CD1c-positive myeloid dendritic cell (primary cell): ENCODE measurements at regions not wholly inside any gene's neighbourhood (a gene's known extent, or its start where the extent isn't known, plus 50 kb on each side); places are given as distances from the start of the nearest gene placed in this dataset.
"Not testable (repeated sequence)": the region's sequence is repeated elsewhere in the genome, so short reads cannot be mapped to it uniquely, and the experiment has no call there.

ENCODE experiments used
- DNase-seq: peaks from one replicate; pipeline ENCODE4 v3.0.0-alpha.2; 2016; ENCODE audit errors: extremely low spot score

DNA sequence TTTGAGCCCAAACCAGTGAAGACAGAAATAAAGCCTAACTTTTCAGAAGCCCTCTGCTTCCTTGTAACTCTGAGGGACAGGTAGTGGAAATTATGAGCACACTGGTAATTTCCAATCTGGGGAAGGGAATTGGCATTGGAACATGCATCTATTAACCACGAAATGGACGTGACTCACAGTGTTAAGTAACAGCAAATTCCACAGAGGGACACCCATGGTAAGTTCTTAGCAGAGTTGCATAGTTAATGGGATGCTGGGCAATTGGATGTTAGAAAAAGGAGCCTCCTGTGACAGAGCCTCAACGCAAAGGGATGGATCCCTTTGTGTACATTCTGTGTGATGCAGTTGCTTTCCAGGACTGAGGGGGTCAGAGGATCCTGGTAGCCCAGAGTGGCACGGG, 168.6 kb downstream of the SEMA6D start:
- no peak for DNase-seq

DNA sequence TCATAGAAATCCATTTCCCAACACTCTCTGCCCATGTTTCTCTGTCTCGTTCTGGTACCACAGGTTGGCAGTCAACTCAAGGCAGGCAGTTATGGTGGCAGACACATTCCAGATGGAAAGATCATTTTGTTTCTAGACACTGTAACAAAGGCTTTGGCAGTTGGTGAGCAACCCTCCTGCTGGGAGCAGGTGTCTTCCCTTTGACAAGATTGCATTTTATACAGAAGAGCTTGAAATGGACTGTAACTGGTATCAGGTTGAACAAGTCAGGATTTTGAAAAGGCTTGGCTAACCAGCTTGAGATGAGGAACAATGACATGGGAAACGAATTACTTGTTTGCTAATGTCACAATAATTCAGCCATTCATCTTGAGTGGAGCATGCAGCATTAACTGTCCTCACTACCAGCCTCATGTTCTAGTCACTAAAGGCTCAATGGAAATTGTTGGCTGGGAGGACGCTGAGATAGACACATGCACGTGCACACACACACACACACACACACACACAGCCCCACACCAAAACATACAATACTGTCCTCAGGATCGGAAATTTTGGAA, 170.0 kb downstream of the SEMA6D start:
- DNase-seq: no peak

DNA sequence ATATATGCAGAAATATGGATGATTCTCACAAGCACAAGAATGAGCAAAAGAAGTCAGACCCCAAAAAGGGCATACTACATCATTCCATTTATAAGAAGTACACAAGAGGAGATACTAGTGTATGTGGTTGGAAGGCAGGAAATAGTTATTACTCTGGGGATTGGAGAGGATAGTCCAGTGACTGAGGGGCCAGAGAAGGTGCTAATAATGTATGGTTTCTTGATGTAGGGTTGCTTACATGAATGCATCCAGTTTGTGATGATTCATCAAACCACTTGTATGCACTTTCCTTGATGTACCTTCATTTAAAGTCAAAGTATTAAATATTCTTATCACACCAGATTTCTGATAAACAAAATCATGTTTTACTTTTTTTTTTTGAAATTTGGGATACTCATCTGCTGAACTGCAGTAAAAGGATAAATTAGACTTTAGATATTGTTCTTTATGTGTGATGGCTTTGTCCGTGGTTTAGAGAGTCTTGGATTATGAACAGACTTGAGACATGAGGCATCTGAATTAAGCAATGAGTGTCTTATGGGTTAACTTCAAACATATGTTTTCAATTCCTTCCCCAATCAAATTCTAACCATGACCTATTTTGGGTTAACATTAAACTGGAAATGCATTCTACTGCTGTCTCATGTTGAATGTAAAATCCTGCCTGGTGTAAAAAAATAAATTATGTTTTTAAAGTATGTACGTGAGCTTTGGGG, 171.2 kb downstream of the SEMA6D start:
- DNase-seq: no peak

DNA sequence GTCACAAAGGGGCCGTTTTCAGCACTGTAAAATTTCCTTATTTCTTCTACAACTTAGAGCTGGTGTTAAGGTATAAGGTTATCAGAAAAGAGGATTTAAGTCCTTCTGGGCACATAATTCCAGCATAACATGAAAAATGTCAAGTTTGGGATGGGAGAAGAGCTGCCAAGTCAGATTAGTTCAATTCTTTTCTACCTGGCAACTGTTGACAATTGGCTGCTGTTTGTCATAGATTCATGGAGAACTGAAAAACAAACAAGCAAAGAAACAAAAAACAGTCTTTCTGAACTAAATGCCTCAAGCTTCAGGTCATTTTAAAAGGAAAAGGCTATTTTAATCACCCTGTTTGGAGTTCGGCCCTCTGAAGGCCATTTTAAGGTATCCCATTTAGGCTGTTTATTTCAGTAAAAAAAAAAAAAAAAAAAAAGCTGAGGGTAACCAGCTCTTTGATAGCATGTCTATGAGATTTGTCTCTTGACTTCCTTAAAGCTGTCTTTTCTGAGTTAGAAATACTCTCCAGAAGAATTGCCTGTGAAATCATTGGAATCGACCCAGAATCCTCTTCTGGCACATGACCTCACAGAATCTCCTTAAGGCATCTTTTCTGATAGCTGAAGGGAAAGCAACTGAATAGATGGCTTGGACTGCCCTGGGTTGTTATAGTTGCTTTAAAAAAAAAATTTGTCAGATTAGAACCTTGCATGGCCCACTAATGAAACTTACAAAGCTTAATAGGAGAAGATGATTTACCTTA, 173.3 kb downstream of the SEMA6D start:
- no peak for DNase-seq

DNA sequence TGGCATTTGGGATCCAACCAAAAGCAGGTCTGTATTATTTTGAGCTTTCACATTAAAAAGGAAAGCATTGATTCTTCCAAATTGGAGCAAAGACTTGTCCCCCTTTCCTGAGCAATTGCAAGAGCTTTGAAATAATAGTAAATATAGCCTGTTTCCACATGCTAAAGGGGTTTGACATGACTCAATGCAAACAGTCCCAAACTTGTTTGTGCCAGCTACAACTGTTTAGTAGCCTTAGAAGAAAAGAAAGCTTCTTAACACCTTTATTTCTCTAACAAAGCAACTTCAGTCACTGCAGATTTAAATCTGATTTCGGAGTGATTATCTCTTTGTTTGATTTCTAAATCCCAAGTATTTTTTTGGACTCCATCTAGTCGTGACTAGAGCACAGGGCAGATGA, 180.2 kb downstream of the SEMA6D start:
- no peak for DNase-seq

DNA sequence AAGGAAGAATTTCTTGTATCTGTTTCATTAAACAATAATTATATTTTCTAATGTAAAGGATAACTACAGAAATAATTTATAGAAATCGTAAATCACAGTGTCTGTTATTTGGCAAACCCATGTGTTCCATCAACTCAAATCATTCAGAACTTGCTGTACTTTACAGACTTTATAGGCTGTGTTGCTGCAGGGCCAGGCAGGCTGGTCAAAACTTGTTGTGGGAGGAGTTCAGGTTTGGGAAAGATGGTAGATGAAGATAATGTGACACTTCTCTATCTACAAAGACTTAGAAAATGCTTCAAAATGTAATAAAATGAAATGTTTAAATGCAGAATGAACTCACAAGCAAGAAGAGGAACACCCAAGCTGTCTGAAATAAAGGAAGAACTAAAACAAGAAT, 183.4 kb downstream of the SEMA6D start:
- DNase-seq: no peak

DNA sequence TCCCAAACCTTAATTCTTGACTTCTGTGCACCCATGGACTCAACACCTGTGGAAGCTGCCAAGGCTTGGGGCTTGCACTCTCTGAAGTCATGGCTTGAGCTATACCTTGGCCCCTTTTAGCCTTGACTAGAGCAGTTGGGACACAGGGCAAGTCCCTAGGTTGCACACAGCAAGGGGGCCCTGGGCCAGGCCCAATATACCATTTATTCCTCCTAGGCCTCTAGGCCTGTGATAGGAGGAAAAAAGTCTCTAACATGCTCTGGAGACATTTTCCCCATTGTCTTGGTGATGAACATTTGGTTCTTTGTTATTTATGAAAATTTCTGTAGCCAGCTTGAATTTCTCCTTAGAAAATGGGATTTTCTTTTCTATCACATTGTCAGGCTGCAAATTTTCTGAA, 186.1 kb downstream of the SEMA6D start:
- no peak for DNase-seq

DNA sequence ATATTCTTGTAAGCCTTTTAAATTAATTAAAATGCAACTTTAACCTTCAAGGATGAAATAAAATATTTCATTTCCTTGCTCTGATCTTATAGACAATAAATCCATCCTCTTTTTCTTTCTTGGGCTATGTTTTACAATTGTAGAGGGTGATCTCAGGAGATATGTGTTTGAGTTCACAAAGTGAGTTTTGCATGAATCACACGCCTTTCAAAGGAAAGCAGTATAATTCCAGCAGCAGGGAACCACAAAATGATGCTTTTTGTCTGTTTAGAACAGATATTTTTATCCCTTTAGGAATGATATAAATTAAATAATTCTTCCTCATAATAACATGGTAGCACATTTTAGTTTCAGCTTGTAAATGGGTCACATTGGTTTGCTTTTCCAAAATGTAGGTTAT, 191.2 kb downstream of the SEMA6D start:
- no peak for DNase-seq

DNA sequence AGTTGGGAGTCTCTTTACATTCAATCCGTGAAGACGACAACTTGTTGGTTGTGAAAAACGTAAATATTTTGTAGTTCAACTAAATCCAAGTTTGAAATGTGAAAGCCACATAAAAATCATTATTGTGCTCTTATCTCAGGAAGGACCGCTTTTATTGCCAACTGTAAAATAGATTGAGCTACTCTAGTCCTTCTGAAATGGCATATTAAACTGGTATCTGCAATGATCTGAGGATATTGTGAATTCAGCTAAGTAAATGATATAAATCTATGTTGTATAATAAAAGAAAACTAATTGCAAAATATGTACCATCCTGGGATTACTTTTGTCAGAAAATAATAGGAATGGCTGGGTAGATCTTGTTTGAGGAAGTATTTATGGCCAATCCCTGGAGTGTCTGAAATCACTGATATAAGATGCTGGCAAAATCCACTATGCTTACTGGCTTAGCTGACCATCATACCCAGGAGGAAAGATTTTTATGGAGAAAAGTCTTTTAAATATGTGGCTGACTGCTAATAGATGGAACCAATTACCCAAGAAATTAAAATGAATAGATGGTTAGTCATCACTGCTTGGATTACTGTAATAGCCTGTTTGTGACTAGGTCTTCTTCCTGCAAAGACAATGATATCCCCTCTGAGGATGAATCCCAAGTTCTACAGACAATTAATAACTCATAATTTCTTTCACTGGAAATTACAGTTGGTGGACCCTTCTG, 191.8 kb downstream of the SEMA6D start:
- DNase-seq: no peak

DNA sequence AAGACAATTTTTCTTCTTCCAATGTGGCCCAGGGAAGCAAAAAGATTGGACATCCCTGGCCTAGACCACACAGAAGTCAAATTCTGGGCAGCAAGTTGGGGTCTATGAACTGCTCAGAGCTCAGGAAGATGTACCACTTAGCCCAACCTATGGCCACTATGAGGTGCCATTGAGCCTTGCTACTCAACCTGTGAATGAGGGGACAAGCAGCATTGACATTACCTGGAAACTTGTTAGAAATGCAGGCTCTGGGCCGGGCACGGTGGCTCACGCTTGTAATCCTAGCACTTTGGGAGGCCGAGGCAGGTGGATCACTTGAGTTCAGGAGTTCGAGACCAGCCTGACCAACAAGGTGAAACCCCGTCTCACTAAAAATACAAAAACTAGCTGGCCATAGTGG, 195.6 kb downstream of the SEMA6D start:
- not testable (repeated sequence) for DNase-seq

DNA sequence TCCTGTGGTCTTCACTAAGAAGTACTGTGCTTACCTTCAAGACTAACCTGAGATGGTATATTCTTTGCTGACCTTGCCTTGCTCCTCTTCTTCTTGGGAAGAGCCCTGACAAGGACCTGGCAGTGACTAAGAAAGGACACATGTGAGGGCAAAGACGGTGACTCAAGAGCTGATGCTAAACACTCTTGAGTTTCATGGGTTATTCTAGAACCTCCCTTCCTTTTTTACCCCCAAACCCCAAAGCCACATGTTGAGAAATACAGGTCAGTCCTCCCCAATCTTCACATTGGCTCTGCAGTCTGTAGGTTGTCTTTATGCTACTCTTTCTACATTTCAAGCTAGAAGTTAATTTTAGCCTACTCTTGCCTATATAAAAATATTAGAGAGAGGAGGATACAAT, 200.6 kb downstream of the SEMA6D start:
- DNase-seq: no peak

DNA sequence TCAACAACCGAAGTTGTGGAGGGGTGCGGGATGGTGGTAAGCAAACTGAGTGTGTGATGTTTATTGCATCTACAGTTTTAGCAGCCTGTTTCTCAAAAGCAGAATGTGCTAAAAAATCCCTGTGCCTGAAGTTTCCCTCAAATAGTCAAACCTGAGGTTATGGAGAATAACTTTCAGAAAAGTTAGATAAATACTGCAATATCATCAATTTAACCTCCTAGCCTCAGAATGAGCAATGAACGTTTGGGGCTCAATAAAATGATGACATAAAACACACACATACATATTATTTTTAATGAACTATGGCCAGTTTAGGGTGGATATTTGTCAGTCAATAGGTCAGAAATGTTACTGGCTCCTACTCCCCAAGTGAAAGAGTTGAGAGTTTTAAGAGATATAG, 201.6 kb downstream of the SEMA6D start:
- no peak for DNase-seq

DNA sequence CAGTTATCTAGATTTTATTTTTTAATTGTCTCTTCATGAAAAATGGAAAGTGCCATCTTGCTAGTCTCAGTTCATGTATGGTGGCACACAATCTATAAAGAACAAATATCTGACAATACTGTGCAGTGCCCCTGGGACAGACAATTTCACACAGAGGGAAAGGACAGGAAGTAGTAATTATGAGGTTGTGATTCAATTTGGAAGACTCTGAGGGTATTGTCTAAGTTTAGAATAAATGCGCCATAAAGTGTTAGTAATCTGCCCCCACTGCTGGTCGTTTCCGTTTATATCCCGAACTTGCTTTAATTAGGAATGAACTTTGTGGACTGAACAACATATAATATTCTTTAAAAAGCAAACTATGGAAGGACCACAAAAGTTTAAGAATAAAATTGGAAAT, 196.4 kb upstream of the SLC24A5 start:
- no peak for DNase-seq

DNA sequence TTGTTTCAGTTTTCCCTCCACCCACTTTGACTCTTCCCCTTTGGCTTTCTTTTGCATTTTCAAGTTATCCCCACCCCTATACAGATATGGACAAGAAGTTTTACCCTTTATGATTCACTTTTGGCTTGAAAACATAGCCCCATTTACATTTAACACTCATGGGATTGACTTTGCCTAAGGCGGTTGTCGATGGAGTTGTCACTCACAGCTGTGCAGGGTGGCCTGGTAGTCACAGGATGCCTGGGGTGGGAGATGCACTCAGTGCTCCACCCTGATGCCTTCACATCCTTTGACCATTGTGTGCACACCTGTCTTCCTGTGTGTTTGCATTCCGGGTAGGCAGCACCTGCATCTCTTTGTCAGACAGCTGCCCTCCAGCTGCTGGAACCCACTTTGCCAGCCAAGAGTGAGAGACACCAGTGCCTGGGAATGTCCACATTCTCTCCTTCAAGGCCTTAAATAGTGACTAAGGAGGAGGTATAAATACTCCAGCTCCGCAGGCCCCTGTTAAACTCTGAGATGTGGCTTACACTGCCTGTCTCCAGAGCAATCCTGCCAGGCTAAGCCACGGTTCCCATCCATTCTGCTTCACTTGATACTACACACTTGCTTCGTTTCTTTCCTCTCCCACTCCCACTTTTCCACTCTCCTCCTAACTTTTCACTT, 191.5 kb upstream of the SLC24A5 start:
- DNase-seq: no peak

DNA sequence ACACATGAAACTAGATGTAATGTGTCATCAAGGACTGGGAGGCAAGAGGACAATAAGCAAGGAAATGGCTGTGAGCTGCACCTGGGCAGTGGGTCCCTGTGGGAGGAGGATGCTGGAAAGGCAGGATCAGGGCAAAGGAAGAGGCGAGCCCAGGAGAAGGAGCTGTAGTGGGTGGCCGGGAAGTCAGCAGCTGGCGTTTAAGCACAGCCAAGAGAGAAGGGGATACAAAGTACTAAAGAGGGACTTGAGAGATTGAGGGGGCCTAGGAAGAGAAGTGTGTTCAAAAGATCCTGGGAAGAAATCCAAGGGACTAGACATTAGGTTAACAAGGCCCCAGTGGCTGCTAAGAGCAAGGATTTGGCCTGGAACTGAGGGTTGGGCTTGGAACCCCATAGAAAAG, 188.5 kb upstream of the SLC24A5 start:
- DNase-seq: no peak

DNA sequence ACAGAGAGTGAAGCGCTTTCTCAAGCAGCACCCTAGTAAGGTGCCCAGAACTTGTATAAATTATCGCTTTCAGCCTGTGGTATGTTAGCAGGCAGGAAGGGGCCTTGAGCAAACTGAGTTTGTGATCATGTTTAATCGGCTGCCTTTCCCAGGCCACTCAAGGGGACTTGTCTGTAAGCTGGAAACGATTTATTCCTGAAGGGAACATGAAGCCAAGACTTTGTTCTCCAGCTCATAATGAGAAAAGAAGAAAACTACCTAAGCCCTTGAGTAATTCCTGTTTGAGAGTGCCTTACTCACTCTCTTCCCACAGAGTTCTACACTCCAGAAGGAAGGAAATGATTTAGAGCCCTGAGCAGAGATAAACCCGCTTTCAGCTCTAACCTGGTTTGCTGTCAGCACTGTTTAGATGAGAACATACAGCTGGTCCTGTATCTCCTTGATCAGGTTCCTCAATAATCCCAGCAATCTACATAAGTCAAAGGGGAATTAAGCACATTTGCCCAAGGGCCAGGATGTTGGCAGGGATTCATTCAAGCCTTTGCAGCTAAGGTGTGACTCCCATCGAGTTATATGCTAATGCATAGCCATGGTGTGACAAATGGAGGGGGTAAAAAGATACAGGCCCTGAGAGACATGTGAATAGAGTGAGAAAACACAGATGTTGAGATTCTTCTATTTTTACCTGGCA, 187.7 kb upstream of the SLC24A5 start:
- DNase-seq: no peak

DNA sequence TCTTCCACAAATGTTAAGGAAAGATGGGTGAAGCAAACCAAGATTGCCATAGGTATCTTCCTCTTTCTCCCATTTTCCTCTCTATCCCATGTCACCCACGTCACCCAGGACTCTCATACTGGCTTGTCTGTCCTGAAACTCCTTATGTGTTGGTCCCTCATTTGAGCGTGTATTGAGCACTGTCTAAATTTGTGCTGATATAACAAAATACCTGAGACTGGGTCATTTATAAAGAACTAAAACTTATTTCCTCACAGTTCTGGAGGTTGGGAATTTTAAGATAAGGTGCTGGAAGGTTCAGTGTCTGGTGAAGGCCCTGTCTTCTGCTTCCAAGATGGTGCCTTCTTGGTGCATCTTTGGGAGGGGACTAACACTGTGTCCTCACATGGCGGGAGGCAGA, 186.9 kb upstream of the SLC24A5 start:
- DNase-seq: no peak

DNA sequence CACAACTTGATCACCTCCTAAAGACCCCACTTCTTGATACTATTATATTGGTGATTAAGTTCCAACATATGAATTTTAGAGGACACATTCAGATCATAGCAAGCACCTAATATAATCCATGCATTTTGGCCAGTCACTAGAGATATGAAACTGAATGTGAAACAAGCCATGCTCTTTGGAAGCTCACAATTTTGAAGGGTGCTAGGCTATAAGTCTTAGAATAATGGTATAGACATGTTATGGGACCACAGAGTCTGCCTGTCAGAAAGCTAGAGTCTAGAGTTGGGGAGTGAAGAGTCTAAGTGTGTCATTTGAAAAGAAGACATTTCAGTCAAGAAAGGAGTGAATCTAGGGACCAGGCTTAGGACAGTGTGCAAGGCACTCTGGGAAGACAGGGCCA, 186.4 kb upstream of the SLC24A5 start:
- DNase-seq: no peak

DNA sequence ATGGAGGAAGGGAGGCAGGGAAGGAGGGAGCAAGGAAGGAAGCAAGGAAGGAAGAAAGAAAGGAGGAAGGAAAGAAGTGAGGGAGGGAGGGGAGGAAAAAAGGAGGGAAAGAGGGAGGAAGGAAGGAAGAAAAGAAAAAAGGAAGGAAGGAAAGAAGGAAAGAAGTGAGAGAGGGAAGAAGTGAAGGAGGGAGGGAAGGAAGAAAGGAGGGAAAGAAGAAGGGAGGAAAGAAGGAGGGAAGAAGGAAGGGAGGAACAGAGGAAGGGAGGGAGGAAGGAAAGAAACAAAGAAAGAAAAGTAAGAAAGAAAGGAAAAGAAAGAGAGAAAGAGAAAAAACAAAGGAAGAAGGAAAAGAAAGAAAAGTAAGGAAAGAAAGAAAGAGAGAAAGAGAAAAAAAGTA, 183.0 kb upstream of the SLC24A5 start:
- DNase-seq: no peak

DNA sequence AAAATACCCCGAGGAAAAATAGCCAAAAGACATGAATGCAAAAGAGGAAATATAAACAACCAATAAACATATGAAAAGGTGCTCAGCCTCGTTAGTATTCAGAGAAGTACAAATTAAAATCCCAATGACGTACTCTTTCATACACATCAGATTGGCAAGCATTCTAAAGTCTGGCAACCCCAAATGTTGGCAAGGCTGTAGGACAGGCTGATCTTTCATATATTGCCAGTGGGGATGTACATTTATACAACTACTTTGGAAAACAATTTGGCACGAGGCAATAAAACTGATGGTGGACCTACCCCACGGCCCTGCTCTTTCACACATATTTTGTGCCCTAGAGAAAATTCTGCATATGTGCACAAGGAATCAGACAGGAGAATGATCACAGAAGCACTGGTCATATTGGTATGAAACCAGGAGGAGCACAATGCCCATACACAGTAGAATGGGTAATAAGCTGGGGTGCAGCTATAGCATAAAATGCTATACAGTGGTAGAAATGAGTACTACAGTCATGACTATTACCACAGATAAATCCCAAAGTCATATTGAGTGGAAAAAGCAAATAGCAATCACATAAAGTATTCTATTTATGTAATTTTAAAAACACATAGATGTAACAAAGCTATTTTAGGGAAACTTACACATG, 176.0 kb upstream of the SLC24A5 start:
- DNase-seq: no peak
